IMR-90 (cell line): ENCODE measurements at regions not wholly inside any gene's neighbourhood (a gene's known extent, or its start where the extent isn't known, plus 50 kb on each side); places are given as distances from the start of the nearest gene placed in this dataset.

ENCODE experiments used
- ATAC-seq: fragments of 200-7000 bp; cut with Tn5 transposase; 2 replicates; pipeline ENCODE4 v1.9.1; 2020; ENCODE audit warnings: low read depth, mild to moderate bottlenecking, moderate library complexity
- BruUV-seq: library from RNA; stranded (reverse); fragments of 400-500 nt; replicated peaks from 2 replicates; lab custom pipeline; 2021; lab: Mats Ljungman, UMichigan
- CTCF ChIA-PET: fragments of 300-600 bp; formaldehyde crosslinking; extraction: SDS; loops from one replicate; lab custom pipeline; 2021; ENCODE audit warnings: antibody characterized with exemption; lab: Yijun Ruan, JAX
- POLR2A ChIA-PET: fragments of 300-600 bp; sonication (Branson Sonifier 250); formaldehyde crosslinking; loops from one replicate; lab custom pipeline; 2022; ENCODE audit warnings: antibody characterized with exemption; ENCODE audit not compliant: unreplicated experiment; lab: Charles Lee
- DNase-seq: peaks from one replicate; pipeline ENCODE4 v3.0.0; 2013
- H2AFZ ChIP-seq: replicated peaks from 2 replicates; pipeline ENCODE3; 2013; ENCODE audit warnings: low read length, mild to moderate bottlenecking; ENCODE audit not compliant: poor library complexity
- H2AK5ac ChIP-seq: 2 replicates; pipeline ENCODE4 v1.6.1; 2013; ENCODE audit warnings: low read depth, low read length, inconsistent platforms
- H2AK9ac ChIP-seq: replicated peaks from 2 replicates; pipeline ENCODE3; 2013; ENCODE audit warnings: mild to moderate bottlenecking, low read depth, low read length, moderate library complexity; ENCODE audit not compliant: poor library complexity
- H2BK120ac ChIP-seq: 2 replicates; pipeline ENCODE4 v1.6.1; 2013; ENCODE audit warnings: low read depth, low read length, inconsistent platforms
- H2BK15ac ChIP-seq: 3 replicates; pipeline ENCODE4 v1.6.1; 2013; ENCODE audit warnings: low read depth, low read length, inconsistent platforms
- H2BK20ac ChIP-seq: 2 replicates; pipeline ENCODE4 v1.6.1; 2013; ENCODE audit warnings: low read depth, mild to moderate bottlenecking, inconsistent platforms, low read length, moderate library complexity
- H2BK5ac ChIP-seq: 2 replicates; pipeline ENCODE4 v1.6.1; 2013; ENCODE audit warnings: mild to moderate bottlenecking, low read depth, low read length, inconsistent platforms; ENCODE audit not compliant: poor library complexity, severe bottlenecking
- H3K14ac ChIP-seq: replicated peaks from 2 replicates; pipeline ENCODE4 v1.6.1; 2013; ENCODE audit warnings: low read depth, low read length, inconsistent platforms
- H3K18ac ChIP-seq: 2 replicates; pipeline ENCODE4 v1.6.1; 2013; ENCODE audit warnings: low read depth, low read length, control low read depth
- H3K23ac ChIP-seq: 2 replicates; pipeline ENCODE4 v1.6.1; 2013; ENCODE audit warnings: low read depth, low read length, inconsistent platforms
- H3K27ac ChIP-seq: 2 replicates; pipeline ENCODE4 v1.5.1; 2013; ENCODE audit warnings: mild to moderate bottlenecking, control low read depth, low read length; ENCODE audit not compliant: insufficient read depth
- H3K27me3 ChIP-seq: 2 replicates; pipeline ENCODE4 v1.6.1; 2013; ENCODE audit warnings: low read length; ENCODE audit not compliant: control insufficient read depth, insufficient read depth
- H3K36me3 ChIP-seq: 2 replicates; pipeline ENCODE4 v1.6.1; 2013; ENCODE audit warnings: low read length, mixed read lengths; ENCODE audit not compliant: control insufficient read depth, insufficient read depth
- H3K4ac ChIP-seq: 2 replicates; pipeline ENCODE4 v1.6.1; 2013; ENCODE audit warnings: low read depth, low read length, inconsistent platforms
- H3K4me1 ChIP-seq: 2 replicates; pipeline ENCODE4 v1.6.1; 2013; ENCODE audit warnings: low read length, mixed read lengths; ENCODE audit not compliant: control insufficient read depth, insufficient read depth
- H3K4me2 ChIP-seq: 2 replicates; pipeline ENCODE4 v1.6.1; 2013; ENCODE audit warnings: low read depth, mild to moderate bottlenecking, control low read depth, low read length, moderate library complexity
- H3K4me3 ChIP-seq: 2 replicates; pipeline ENCODE4 v1.5.1; 2013; ENCODE audit warnings: low read depth, mild to moderate bottlenecking, control low read depth, low read length, moderate library complexity; ENCODE audit not compliant: insufficient read depth
- H3K56ac ChIP-seq: 2 replicates; pipeline ENCODE4 v1.6.1; 2013; ENCODE audit warnings: low read length, inconsistent platforms; ENCODE audit not compliant: insufficient read depth; ENCODE audit errors: extremely low read depth
- H3K79me1 ChIP-seq, 2 experiments: 2 replicates each; pipeline ENCODE4 v1.6.1; 2013; ENCODE audit warnings: low read length in 2 of 2, inconsistent platforms in 1 of 2, low read depth in 1 of 2
- H3K9ac ChIP-seq: 2 replicates; pipeline ENCODE4 v1.6.1; 2013; ENCODE audit warnings: low read depth, low read length, control low read depth
- H3K9me1 ChIP-seq: 2 replicates; pipeline ENCODE4 v1.6.1; 2013; ENCODE audit warnings: low read length, inconsistent platforms; ENCODE audit not compliant: insufficient read depth
- H3K9me3 ChIP-seq: 2 replicates; pipeline ENCODE4 v1.6.1; 2013; ENCODE audit warnings: low read length; ENCODE audit not compliant: control insufficient read depth, insufficient read depth
- H4K20me1 ChIP-seq: 2 replicates; pipeline ENCODE4 v1.6.1; 2013; ENCODE audit warnings: low read length, inconsistent platforms; ENCODE audit not compliant: insufficient read depth
- H4K5ac ChIP-seq: 2 replicates; pipeline ENCODE4 v1.6.1; 2013; ENCODE audit warnings: mild to moderate bottlenecking, low read depth, low read length, control low read depth
- H4K8ac ChIP-seq, 2 experiments: 2 replicates each; pipeline ENCODE4 v1.6.1; 2013; ENCODE audit warnings: low read depth in 2 of 2, low read length in 2 of 2, control low read depth in 1 of 2, inconsistent platforms in 1 of 2
- H4K91ac ChIP-seq: 2 replicates; pipeline ENCODE4 v1.6.1; 2013; ENCODE audit warnings: low read depth, low read length, inconsistent platforms; ENCODE audit not compliant: insufficient read depth
- CEBPB ChIP-seq: IDR thresholded peaks from 2 replicates; pipeline ENCODE4 v1.6.1; 2012; ENCODE audit warnings: low read depth, low read length, improper control_type of control experiment
- CHD1 ChIP-seq: IDR thresholded peaks from 2 replicates; pipeline ENCODE4 v1.6.1; 2012; ENCODE audit warnings: low read depth, low read length, improper control_type of control experiment
- ELK1 ChIP-seq: fragments of 150-350 bp; IDR thresholded peaks from 2 replicates; pipeline ENCODE4 v1.6.1; 2016; ENCODE audit warnings: low read depth, mild to moderate bottlenecking, low read length, moderate library complexity, borderline replicate concordance
- FOS ChIP-seq: fragments of 150-350 bp; IDR thresholded peaks from 2 replicates; pipeline ENCODE4 v1.6.1; 2016; ENCODE audit warnings: low read depth, low read length
- MAFK ChIP-seq: IDR thresholded peaks from 2 replicates; pipeline ENCODE4 v1.6.1; 2012; ENCODE audit warnings: low read depth, low read length, improper control_type of control experiment
- MAZ ChIP-seq: IDR thresholded peaks from 2 replicates; pipeline ENCODE4 v1.6.1; 2012; ENCODE audit warnings: low read depth, mild to moderate bottlenecking, low read length, improper control_type of control experiment, moderate library complexity, borderline replicate concordance
- MXI1 ChIP-seq: IDR thresholded peaks from 2 replicates; pipeline ENCODE4 v1.6.1; 2012; ENCODE audit warnings: low read depth, mild to moderate bottlenecking, low read length, moderate library complexity, borderline replicate concordance
- NFE2L2 ChIP-seq: fragments of 150-350 bp; IDR thresholded peaks from 2 replicates; pipeline ENCODE4 v1.6.1; 2016; ENCODE audit warnings: low read depth, mild to moderate bottlenecking, low read length
- POLR2A ChIP-seq: IDR thresholded peaks from 2 replicates; pipeline ENCODE4 v1.6.1; 2012; ENCODE audit warnings: mild to moderate bottlenecking, low read depth, low read length
- RAD21 ChIP-seq: IDR thresholded peaks from 2 replicates; pipeline ENCODE4 v1.6.1; 2012; ENCODE audit warnings: low read length, improper control_type of control experiment
- RCOR1 ChIP-seq: IDR thresholded peaks from 2 replicates; pipeline ENCODE4 v1.6.1; 2012; ENCODE audit warnings: mild to moderate bottlenecking, low read length, improper control_type of control experiment; ENCODE audit not compliant: insufficient replicate concordance
- RFX5 ChIP-seq: IDR thresholded peaks from 2 replicates; pipeline ENCODE4 v1.8.0; 2012; ENCODE audit warnings: low read depth, mild to moderate bottlenecking, low read length, moderate library complexity
- SMC3 ChIP-seq: fragments of 150-350 bp; IDR thresholded peaks from 2 replicates; pipeline ENCODE4 v1.6.1; 2016; ENCODE audit warnings: low read depth, mild to moderate bottlenecking, antibody characterized with exemption, low read length, moderate library complexity
- whole genome bisulfite sequencing, 2 experiments: methylation state at CpG; one replicate each; pipeline versions ENCODE4 v1.1.5 to v1.1.7; 2013; ENCODE audit warnings: missing lambda C conversion rate in 2 of 2; ENCODE audit not compliant: insufficient read length in 1 of 2; ENCODE audit errors: extremely low coverage in 2 of 2; 5-methylcytosine and 5-hydroxymethylcytosine counted together
- dilution Hi-C: fragments of 300-500 bp; cut with HindIII; formaldehyde crosslinking; loops from one replicate; pipeline ENCODE4 v1.14.3; 2018; ENCODE audit warnings: low sequenced_read_pairs; ENCODE audit not compliant: unreplicated experiment
- in situ Hi-C: fragments of 300-500 bp; cut with MboI; formaldehyde crosslinking; loops from 3 replicates; pipeline ENCODE4 v1.14.3; 2019; ENCODE audit warnings: low sequenced_read_pairs, inconsistent platforms, mixed read lengths
- intact Hi-C: fragments of 100-400 bp; cut with micrococcal nuclease; formaldehyde crosslinking; loops from 2 replicates; pipeline ENCODE4 v1.10.0; 2022

- DNase-seq (no peak), ATAC-seq (no peak)
- no peak overlapping the region for H4K8ac ChIP-seq
- H3K4me2 ChIP-seq, result no peak overlapping the region
- no peak overlapping the region for H2BK15ac ChIP-seq
- peak overlapping the region; percentile 58 for H2AFZ ChIP-seq
- dilution Hi-C loops (no loop called here), intact Hi-C loops (no loop called here), in situ Hi-C loops (no loop called here)
- H2AK5ac ChIP-seq, result no peak overlapping the region
- whole genome bisulfite sequencing, 2 experiments, result 76% methylated on average over 7 of the region's 11 CpGs; no CpG with 5 or more reads in 1 of the 2 experiments
- H3K9ac ChIP-seq, result no peak overlapping the region
- H3K18ac ChIP-seq, result no peak overlapping the region
- H3K9me3 ChIP-seq, result peaks cover 7% of the 10 kb centered on the region
- H2BK20ac ChIP-seq, result no peak overlapping the region
- BruUV-seq, result no TSS peak
- peaks cover 28% of the 10 kb centered on the region for H3K27me3 ChIP-seq
- H3K56ac ChIP-seq, result no peak overlapping the region
- H3K9me1 ChIP-seq, result no peaks in the 10 kb centered on the region
- H2AK9ac ChIP-seq, result no peak overlapping the region
- no peaks in the 10 kb centered on the region for H3K79me1 ChIP-seq
- H3K4ac ChIP-seq, result no peak overlapping the region
- H3K23ac ChIP-seq, result no peak overlapping the region
- H4K5ac ChIP-seq, result no peak overlapping the region
- H2BK120ac ChIP-seq, result no peak overlapping the region
- H3K27ac ChIP-seq, result no peak overlapping the region
- H4K91ac ChIP-seq, result no peak overlapping the region
- CTCF ChIA-PET, result no interaction called here
- no peaks in the 10 kb centered on the region for H4K20me1 ChIP-seq
- TF ChIP-seq RFX5, result no peak
- TF ChIP-seq MAFK, result no peak
- TF ChIP-seq NFE2L2, result no peak
- TF ChIP-seq POLR2A, result no peak
- no peak for TF ChIP-seq RCOR1
- no peak for TF ChIP-seq CEBPB
- TF ChIP-seq RAD21, result no peak
- TF ChIP-seq MXI1, result no peak
- TF ChIP-seq ELK1, result no peak
- TF ChIP-seq SMC3, result no peak
- no peak for TF ChIP-seq FOS
- no peak for TF ChIP-seq MAZ
- no peak for TF ChIP-seq CHD1
- H3K4me1 ChIP-seq, result no peaks in the 10 kb centered on the region
- no peak overlapping the region for H3K14ac ChIP-seq
- no peaks in the 10 kb centered on the region for H3K36me3 ChIP-seq
- POLR2A ChIA-PET, result no interaction called here
- no peak overlapping the region for H3K4me3 ChIP-seq
- no peak overlapping the region for H2BK5ac ChIP-seq
These were observed 57.0 kb upstream of the HPCAL1 start for GRCh38 chr2:10245661-10246060.
